GM12874 (cell line): ENCODE measurements at regions not wholly inside any gene's neighbourhood (a gene's known extent, or its start where the extent isn't known, plus 50 kb on each side); places are given as distances from the start of the nearest gene placed in this dataset.

Experiments
- TF ChIP-seq, protein P1 (sequence below): IDR thresholded peaks from 2 replicates; pipeline ENCODE4 v1.5.1; 2011; ENCODE audit warnings: low read depth, mild to moderate bottlenecking, control low read depth, low read length, moderate library complexity; ENCODE audit not compliant: insufficient read depth

DNA sequence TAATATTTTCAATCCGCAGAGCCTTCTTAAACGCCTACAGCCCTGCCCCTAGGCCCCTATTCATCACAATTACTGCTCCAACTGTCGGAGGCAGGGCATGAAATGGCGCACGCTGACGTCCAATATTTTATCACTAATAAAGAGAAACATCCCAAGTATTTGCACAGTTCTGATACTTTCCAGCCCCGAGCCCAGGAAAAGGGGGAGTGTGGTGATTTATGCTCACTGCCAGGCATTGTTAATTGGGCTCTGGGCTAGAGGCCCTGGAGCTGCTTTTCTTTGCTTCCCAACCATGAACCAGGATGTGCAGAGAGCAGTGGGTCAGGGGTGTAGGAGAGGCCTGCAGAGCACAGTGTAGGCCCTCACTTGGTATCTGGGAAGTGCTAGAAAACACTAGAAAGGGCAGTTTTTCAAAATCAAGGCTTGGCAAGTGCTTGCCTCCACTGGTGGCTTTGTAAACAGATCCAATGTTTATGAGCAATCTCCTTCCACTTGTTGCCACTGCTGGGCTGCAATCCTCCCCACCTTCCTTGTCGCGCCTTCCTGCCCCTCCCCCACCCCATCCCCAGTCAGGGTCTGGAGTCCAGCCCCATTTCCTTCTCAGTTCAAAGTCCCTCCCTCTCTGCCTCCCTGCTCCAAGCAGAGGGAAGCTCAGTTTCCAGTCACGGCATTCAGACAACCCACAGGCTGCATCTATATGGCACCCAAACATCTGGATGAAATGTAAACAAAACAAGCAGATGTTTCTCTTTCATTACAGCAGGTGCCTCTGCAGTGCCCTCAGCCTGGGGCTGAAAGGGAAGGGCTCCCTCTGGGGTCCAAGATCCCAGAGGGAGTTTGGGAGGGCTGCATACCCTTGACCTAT is 83.9 kb upstream of the PKDCC start:
- TF ChIP-seq, protein P1, sequence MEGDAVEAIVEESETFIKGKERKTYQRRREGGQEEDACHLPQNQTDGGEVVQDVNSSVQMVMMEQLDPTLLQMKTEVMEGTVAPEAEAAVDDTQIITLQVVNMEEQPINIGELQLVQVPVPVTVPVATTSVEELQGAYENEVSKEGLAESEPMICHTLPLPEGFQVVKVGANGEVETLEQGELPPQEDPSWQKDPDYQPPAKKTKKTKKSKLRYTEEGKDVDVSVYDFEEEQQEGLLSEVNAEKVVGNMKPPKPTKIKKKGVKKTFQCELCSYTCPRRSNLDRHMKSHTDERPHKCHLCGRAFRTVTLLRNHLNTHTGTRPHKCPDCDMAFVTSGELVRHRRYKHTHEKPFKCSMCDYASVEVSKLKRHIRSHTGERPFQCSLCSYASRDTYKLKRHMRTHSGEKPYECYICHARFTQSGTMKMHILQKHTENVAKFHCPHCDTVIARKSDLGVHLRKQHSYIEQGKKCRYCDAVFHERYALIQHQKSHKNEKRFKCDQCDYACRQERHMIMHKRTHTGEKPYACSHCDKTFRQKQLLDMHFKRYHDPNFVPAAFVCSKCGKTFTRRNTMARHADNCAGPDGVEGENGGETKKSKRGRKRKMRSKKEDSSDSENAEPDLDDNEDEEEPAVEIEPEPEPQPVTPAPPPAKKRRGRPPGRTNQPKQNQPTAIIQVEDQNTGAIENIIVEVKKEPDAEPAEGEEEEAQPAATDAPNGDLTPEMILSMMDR: no peak

DNA sequence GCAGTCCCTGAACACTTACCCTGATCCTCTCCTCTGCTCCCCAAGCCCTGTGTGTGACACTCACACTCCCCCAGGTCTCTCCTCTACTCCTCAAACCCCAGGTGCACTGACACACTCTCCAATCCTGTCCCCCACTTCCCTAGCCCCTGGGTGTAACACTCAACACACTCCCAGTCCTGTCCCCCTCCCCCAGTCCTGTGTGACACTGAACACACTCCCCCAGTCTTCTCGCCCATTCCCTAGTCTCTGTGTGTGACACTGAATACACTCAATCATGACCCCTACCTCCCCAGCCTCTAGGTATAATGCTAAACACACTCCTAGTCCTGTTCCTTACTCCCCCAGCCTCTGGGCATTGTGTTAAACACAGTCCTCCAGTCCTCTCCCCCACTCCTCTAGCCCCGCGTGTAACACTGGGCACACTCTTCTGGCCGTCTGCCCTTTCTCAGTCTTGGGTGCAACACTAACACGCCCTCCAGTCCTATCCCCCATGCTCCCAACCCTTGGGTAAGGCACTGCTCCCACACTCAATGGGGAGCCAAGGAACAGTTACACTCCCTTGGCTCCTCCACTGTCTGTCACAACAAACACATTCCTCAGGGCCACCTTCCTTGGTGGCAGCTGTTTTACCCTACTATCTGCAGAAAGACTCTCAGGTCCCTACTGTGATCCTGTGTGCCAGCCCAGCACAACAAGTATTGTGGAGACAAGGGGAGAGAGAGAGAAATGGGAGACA is 82.5 kb upstream of the PKDCC start:
- TF ChIP-seq, protein P1: no peak

DNA sequence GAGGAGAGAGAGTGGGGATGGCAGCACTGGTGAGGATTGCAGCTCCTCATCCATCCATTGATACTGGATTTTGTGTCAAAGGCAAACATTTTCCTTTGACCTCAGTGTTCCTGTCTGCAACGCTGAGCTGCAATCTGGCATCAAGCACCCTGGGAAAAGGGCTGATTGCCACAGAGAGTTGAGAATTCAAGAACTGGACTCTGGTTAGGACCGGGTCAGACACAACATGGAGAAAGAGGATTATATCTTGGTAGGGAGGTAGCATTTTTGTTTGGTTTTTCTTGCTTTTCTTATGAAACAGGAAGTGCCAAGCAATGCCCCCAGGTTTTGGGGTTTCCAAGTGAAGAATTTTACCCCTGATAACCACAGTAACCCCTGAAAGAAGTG is 81.9 kb upstream of the PKDCC start:
- TF ChIP-seq, protein P1: no peak

DNA sequence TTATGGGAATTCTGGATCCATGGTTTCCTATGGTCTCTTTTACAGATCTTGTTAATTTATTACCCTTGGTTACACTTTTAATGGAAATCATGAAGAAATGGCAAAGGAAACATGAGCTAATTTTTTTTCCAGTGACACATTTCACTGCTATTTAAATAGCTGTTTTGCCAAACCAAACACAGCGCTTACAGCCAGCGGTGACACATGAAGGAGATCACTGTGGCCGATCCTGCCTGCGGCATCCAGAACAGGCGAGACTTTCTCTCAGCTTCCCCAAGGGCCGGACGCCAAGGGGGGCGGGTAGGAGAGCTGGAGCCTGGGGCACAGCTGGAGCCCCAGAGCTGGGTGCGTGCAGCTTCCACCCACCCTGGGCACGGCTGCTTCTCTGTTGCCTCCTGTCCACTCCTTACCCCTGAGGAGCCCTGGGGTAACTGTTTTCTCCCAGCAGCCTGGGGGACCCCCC is 81.4 kb upstream of the PKDCC start:
- TF ChIP-seq, protein P1: no peak

DNA sequence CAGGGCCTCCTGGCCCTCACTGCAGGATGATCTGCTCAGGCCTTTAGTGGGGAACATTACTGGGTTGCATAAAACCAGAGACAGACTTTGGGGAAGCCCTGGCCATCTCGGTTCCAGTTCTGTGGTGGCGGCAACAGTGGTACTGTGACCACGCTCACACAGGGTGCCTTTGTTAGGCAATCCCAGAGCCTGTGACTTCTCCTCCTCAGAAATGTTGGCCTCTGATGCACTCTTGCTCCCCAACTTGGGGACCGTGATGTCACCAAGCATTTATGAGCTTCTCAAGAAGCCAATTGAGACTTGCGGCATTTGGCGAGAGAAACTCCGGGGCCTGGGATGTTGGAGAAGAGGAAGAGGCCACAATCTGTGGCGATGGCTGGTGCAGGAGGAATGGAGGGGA is 80.9 kb upstream of the PKDCC start:
- TF ChIP-seq, protein P1: no peak

DNA sequence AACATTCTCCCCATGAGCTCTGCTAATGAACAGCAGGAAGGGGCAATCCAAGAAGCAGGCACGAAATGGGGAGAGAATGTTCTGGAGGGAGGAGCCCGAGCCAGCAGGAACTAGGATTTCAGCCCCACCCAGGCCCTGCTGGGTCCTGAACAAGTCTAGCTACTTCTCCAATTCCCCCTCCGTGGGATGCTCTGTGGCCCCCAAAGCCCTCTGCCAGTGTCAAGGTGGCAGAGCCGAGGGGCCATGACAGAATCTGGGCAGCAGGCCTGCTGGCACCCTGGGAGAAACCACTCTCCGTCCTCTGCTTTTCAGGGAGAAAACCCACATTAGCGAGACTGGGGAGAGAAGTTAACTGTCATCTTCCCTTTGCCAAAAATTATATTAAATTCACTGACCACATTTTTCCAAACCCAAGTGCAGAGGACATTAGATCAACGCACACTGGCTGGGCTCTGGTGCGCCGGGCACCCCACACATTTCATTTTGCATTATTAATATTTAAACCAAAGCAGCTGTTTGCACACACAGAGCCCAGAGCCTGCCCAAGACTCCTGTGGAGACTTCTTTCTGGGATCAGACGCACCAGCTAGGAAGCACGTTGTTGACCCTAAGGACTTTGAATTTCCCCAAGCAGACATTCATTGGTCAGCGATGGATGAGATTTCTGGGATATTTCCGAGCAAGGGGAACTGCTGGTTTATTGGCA is 80.2 kb upstream of the PKDCC start:
- TF ChIP-seq, protein P1: no peak

DNA sequence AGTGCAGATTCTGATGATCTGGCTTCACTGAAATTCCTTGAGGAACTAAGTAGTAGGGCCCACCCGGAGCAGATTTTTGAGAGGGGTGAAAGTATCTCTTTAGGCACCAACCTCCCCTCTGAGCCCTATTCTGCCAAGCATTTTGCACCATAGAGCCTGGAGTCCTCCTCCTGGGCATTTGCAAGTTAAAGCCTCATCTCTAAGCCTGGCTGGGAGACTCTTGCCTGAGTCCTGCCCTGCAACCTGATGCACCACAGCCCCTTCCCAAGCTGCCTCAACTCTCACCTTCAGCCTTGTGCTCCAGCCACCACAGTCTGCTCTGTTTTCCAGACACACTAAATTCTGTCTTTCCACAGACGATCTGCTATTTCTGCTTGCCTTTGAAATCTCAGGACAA is 79.6 kb upstream of the PKDCC start:
- TF ChIP-seq, protein P1: no peak
